ENCODE measurements at regions not wholly inside any gene's neighbourhood (a gene's known extent, or its start where the extent isn't known, plus 50 kb on each side); places are given as distances from the start of the nearest gene placed in this dataset.
A peak's percentile ranks its signal among the peaks of the same experiment; 100 is the strongest.

DNA sequence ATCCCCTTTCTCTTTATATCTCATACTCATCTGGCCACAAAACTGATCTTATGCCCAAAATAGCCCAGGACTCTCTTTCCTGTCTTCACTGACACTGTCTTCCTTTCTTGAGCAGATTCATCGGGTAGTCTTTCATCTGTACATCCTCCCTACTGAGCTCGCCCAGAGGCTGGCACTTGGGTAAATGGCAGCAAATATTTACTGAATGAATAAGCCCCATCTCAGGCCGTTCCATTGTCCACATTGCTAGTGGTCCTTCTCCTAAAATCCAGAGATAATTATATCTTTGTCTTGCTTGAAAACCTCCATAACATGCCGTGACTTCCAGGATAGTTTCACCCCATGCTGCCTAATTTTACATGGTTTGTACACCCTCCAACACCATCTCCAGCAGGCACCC lies 158.1 kb upstream of the SDK2 start:
- no peak overlapping the region for H3K4me3 ChIP-seq
- no peak for ATAC-seq
- TF ChIP-seq, protein P1, sequence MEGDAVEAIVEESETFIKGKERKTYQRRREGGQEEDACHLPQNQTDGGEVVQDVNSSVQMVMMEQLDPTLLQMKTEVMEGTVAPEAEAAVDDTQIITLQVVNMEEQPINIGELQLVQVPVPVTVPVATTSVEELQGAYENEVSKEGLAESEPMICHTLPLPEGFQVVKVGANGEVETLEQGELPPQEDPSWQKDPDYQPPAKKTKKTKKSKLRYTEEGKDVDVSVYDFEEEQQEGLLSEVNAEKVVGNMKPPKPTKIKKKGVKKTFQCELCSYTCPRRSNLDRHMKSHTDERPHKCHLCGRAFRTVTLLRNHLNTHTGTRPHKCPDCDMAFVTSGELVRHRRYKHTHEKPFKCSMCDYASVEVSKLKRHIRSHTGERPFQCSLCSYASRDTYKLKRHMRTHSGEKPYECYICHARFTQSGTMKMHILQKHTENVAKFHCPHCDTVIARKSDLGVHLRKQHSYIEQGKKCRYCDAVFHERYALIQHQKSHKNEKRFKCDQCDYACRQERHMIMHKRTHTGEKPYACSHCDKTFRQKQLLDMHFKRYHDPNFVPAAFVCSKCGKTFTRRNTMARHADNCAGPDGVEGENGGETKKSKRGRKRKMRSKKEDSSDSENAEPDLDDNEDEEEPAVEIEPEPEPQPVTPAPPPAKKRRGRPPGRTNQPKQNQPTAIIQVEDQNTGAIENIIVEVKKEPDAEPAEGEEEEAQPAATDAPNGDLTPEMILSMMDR (IDR thresholded peaks at IDR 0.05) = no peak
- H3K36me3 ChIP-seq (ENCODE audit: low read depth) = no peaks in the 10 kb centered on the region
- H3K9me3 ChIP-seq = peaks cover 3% of the 10 kb centered on the region
- peaks cover 3% of the 10 kb centered on the region for H3K4me1 ChIP-seq (ENCODE audit: low read depth)
- no peak for DNase-seq
- intact Hi-C loops (cut with DNase I, micrococcal nuclease) = no loop called here

DNA sequence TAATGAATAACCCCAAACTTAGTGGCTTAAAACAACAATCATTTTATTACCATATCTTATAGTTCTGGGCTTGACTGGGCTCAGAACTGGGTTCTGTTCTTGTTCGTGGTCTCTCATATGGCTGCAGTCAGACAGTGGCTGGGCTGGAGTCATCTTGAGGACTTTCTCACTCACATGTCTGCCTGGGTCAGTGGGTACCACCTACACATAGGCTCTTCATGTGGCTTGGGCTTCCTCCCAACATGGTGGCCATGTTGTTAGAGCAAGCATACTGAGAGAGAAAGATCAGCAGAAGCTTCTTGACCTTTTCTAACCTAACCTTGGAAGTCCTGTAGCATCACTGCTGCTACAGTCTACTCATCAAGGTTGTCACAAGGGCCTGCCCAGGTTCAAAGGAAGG lies 158.6 kb upstream of the SDK2 start:
- H3K36me3 ChIP-seq (ENCODE audit: low read depth) = no peaks in the 10 kb centered on the region
- ATAC-seq (no peak), DNase-seq (no peak)
- TF ChIP-seq, protein P1 (IDR thresholded peaks at IDR 0.05) = no peak
- H3K4me1 ChIP-seq (ENCODE audit: low read depth) = peaks cover 3% of the 10 kb centered on the region
- H3K4me3 ChIP-seq = no peak overlapping the region
- intact Hi-C loops (cut with DNase I, micrococcal nuclease) = no loop called here
- H3K9me3 ChIP-seq = peaks cover 3% of the 10 kb centered on the region

GRCh38 chr17:73803964-73804435 lies 159.8 kb upstream of the SDK2 start:
- H3K4me1 ChIP-seq (ENCODE audit: low read depth) = no peaks in the 10 kb centered on the region
- DNase-seq (no peak), ATAC-seq (peak; percentile 48)
- no peaks in the 10 kb centered on the region for H3K36me3 ChIP-seq (ENCODE audit: low read depth)
- H3K9me3 ChIP-seq = peaks cover 3% of the 10 kb centered on the region
- H3K4me3 ChIP-seq = no peak overlapping the region
- intact Hi-C loops (cut with DNase I, micrococcal nuclease) = no loop called here
- TF ChIP-seq, protein P1 (IDR thresholded peaks at IDR 0.05) = no peak

DNA sequence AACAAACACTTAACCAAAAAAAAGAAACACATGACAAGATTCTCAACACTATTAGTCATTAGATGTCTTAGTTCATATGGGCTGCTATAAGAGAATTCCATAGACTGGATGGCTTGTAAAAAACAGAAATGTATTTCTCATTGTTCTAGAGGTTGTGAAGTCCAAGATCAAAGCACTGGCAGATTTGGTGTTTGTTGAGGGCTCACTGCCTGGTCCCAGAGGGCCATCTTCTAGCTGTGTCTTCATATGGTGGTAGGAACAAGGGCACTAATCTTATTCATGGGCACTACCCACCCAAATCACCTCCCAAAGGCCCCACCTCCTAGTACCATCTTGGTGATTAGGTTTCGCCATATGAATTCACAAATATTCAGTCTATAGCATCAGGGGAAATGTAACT lies 162.5 kb upstream of the SDK2 start:
- no peak for ATAC-seq
- DNase-seq = no peak
- Histone ChIP-seq H3K36me3 (ENCODE audit: low read depth) (no peaks in the 10 kb centered on the region), H3K4me1 (ENCODE audit: low read depth) (no peaks in the 10 kb centered on the region), H3K4me3 (no peak overlapping the region), H3K9me3 (peaks cover 3% of the 10 kb centered on the region)
- intact Hi-C loops (cut with DNase I, micrococcal nuclease) = no loop called here
- TF ChIP-seq, protein P1 (IDR thresholded peaks at IDR 0.05) = no peak

GRCh38 chr17:73813201-73813600 lies 169.0 kb upstream of the SDK2 start:
- TF ChIP-seq, protein P1 (IDR thresholded peaks at IDR 0.05) = no peak
- no peak for DNase-seq
- no peaks in the 10 kb centered on the region for H3K4me1 ChIP-seq (ENCODE audit: low read depth)
- intact Hi-C loops (cut with DNase I, micrococcal nuclease) = no loop called here
- H3K4me3 ChIP-seq = no peak overlapping the region
- H3K36me3 ChIP-seq (ENCODE audit: low read depth) = no peaks in the 10 kb centered on the region
- ATAC-seq = no peak
- no peaks in the 10 kb centered on the region for H3K9me3 ChIP-seq

- intact Hi-C loops (cut with DNase I, micrococcal nuclease) = no loop called here
- no peaks in the 10 kb centered on the region for H3K9me3 ChIP-seq
- no peak for ATAC-seq
- no peaks in the 10 kb centered on the region for H3K4me1 ChIP-seq (ENCODE audit: low read depth)
- H3K36me3 ChIP-seq (ENCODE audit: low read depth) = no peaks in the 10 kb centered on the region
- TF ChIP-seq, protein P1 (IDR thresholded peaks at IDR 0.05) = no peak
- no peak for DNase-seq
- no peak overlapping the region for H3K4me3 ChIP-seq
Observed at GRCh38 chr17:73814075-73814474, 169.8 kb upstream of the SDK2 start.
